GM19455 (cell line): ENCODE measurements at regions not wholly inside any gene's neighbourhood (a gene's known extent, or its start where the extent isn't known, plus 50 kb on each side); places are given as distances from the start of the nearest gene placed in this dataset.
"Not testable (repeated sequence)": the region's sequence is repeated elsewhere in the genome, so short reads cannot be mapped to it uniquely, and the experiment has no call there.

Experiments used
- ATAC-seq: cut with Tn5 transposase; IDR thresholded peaks from one replicate; pipeline ENCODE4 v1.9.1; 2021; ENCODE audit not compliant: unreplicated experiment

- ATAC-seq, result no peak
Observed at GRCh38 chr16:51522902-51523301, 371.8 kb upstream of the SALL1 start.

DNA sequence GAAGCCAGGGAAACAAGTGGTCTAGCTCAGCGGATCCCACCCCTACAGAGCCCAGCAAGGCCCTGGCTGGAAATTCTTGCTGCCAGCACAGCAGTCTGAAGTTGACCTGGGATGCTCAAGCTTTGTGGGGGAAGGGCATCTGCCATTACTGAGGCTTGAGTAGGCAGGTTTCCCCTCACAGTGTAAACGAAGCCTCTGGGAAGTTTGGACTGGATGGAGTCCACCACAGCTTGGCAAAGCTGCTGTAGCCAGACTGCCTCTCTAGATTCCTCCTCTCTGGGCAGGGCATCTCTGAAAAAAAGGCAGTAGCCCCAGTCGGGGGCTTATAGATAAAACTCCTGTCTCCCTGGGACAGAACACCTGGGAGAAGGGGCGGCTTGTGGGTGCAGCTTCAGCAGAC lies 365.9 kb upstream of the SALL1 start:
- ATAC-seq, result not testable (repeated sequence)

- no peak for ATAC-seq
Observed at GRCh38 chr16:51510416-51510815, 359.3 kb upstream of the SALL1 start.

DNA sequence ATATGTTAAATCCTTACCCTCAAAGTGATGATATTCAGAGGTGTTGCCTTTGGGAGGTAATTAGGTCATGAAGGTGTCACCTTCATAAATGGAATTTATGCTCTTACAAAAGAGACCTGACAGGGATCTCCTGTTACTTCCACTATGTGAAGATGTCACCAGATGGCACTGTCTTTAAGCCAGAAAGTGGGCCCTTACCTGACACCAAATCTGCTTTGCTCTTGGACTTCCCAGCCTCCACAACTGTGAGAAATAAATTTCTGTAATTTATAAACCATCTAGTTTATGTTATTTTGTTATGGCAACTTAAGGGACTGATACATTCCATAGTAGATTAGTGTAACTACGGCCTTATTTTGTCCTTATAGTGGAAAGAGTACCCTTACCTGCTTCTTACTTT lies 358.3 kb upstream of the SALL1 start:
- no peak for ATAC-seq

GRCh38 chr16:51508490-51509212 lies 357.6 kb upstream of the SALL1 start:
- ATAC-seq, result no peak

- no peak for ATAC-seq
Observed at GRCh38 chr16:51507286-51507685, 356.2 kb upstream of the SALL1 start.

DNA sequence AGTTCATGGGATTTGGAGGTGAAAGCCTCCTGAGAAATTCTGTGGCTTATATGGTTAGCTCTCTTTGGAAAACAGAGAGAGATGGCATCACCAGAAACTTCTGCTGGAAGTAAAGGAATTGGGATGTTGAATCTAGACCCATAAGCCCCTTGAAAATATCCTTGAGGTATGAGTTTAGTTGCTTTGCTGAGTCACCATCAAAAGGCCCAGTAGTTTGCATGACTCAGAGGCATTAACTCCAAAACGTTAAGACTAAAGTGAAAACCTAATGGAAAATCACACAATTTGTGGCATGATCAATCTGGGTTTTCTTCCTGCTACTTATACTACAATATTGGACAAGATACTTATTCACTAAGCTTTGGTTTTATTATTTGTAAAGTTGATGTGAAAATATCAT lies 349.2 kb upstream of the SALL1 start:
- ATAC-seq, result no peak

- ATAC-seq, result no peak
Observed at GRCh38 chr16:51497541-51498211, 346.6 kb upstream of the SALL1 start.

DNA sequence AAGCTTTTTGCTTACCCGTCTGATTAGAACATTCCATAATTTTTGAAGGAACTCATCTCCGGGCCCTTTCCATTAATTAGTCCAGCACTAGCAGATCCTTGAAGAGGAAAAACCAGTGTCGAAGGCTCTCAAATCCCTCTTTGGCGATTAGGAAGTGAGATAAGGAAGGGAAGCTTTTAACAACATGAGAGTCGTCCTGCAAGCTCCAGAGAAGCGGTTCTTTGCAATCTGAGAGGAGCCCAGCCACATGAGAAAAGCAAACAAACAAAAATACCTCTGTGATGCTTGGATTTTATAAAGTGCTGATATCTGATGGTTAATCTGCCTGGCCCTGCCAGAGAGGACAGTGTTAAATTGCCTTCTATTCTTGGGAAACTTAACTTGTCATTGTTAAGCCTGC lies 339.8 kb upstream of the SALL1 start:
- no peak for ATAC-seq

GRCh38 chr16:51487880-51488279 lies 336.8 kb upstream of the SALL1 start:
- no peak for ATAC-seq

DNA sequence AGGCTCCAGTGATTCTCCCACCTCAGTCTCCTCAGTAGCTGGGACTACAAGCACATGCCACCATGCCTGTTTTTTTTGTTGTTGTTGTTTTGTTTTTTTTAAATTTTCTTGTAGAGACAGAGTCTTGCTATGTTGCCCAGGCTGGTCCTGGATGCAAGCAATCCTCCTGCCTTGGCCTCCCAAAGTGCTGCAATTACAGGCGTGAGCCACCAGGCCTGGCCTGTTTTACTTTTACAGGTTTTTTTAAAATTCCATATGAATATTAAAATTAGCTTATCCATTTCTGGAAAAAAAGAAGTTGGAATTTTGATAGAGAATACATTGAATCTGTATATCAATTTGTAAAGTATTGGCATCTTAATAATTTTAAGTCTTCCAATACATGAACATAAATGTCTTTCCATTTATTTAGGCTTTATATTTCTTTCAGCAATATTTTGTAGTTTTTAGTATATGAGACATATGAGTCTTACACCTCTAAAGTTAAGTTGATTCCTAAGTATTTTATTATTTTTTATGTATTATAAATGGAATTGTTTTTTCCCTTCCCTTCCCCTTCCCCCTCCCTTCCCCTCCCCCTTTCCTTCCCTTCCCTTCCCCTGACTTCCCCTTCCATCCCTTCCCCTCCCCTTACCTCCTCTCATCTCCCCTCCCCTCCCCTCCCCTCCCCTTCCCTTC lies 323.5 kb upstream of the SALL1 start:
- no peak for ATAC-seq

GRCh38 chr16:51473091-51473490 lies 322.0 kb upstream of the SALL1 start:
- no peak for ATAC-seq

DNA sequence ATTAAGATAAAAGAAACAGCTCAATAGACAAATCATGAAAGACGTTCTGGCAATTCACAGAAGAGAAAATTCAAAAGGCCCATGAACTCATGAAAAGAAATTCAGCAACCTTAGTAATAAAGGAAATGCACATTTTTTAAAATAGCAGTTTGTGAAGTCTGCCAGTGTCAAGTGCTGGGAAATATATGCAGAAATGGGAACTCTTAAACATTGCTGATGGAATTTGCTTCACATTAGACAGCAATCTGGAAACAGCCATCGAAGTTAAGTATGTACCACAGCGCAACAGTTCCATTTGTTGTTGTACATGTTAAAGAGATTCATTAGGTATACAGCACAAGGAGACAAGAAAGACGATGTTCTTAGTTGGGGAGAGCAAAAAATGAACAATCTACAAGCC lies 319.4 kb upstream of the SALL1 start:
- no peak for ATAC-seq

DNA sequence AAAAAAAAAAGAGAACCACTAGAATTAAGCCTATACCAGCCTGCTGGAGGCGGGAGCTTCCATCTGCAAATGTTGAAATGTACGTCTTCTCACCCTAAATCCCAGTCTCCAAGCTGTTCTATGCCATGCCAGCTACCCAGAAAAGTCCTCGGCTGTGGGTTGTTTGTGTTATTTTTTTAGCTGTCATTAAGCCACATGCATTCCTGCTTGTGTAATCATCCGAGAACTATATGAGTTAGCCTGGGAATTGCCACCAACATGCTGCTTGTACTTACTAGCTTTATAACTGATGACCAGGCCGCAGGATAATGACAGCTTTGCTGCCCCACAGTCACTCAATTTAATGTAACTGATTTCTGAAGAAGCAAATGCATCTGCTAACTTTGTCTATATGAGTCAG lies 313.9 kb upstream of the SALL1 start:
- no peak for ATAC-seq

DNA sequence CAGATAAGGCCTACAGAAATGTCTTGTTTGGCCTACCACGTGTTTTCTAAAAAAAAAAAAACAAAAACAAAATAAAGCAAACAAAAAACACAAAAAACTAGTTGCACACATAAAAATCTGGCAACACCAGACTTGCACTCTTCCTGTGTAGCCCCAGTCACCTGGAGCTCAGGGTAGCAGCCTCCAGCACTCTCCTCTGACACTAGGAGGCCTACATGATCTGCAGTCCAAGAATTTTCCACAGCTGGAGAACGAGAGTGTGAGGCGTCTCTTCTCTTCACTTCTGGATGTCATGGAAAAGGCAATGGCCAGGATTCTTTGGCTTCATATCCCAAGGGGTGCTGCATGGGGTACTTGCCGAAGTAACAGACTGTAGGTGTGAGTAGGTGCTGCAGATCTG lies 310.2 kb upstream of the SALL1 start:
- no peak for ATAC-seq

DNA sequence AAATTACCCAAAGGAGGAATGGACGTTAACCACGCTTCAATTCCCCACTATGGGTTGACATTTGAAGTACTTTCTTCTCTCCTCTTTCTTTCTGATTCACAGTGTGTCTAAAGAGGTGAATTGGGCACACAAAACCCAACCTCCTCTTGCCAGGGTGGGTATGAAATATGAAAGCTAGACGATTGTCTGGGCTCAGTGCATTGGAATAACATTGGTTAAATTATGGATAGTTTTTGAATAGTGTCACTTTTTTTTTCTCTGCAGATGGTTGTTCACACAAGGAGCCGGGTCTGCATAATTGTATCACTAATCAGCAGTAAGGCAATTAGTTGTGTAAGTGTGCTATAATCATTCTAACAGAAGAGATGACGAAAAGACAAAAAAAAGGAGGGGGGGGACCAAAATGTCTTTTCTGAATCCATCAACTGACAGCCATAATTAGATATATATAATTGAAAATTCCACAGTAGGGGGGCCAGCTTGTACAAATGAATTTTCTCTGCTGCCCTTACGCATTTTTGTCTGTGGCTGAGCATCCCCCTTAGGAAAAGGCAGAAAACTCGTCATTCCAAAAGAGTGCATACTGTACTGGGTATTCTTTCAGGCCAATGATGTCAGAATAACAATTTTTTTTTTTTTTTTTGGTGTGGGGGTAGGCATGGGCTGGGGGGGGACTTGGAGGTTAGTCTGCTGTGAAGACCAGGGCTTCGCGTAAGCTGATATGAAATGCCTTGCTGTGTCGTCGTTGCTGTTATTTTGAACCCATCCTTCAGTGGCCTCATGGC lies 307.5 kb upstream of the SALL1 start:
- ATAC-seq, result no peak

DNA sequence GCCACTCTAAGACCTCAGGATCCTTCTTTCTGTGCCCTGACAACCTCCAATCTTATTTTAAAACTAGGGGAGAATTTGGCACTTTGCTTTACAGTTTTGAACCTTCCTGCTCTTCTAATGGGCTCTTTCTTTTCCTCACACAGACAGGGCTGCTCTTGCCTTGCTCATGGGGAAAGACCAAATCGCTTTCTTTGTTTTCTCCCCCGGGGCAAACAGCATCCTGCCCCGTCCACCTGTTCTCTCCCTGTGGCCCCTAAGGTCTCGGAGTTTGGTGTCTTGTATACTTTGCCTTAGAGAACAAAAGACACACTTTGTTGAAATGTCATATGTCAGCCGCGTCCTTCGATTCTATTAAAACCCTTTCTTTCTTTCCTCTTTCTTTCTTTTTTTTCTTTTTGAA lies 306.7 kb upstream of the SALL1 start:
- ATAC-seq, result no peak

DNA sequence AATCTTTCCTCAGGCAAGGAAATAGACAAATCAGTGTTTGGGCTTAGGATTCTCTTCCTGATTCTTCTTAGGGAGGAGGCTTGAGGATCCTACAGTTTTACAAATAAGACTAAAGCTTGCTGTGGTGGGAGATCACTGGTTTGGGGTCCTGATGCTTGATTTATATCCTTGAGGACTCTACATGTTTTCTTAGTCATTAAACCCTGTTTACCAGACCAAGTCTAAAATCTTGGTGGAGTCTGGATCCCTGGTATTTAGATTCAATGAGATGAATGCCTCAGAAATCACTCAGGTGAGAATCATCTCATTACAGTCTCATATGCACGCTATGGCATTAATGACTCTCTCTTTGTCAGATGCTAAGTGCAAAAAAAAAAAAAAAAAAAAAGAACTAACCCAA lies 304.3 kb upstream of the SALL1 start:
- no peak for ATAC-seq

DNA sequence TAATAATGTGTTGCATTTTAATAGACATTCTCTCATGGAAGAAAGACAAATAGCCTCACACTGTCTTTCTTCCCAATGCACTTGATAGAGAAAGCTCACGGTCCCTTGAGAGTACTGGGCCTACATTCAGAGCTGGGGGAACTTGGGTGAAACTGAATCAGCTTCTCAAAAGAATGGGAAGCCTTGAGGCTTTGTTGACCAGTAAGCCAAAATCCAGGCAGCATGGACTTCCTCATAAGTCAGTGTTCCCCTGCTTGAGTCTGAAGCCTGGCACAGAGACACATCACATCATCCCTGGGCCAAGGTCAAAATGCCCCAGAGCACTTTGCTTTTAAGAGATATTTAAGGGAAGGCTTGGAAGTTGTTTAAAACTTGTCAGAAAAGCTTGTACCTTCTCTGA lies 302.2 kb upstream of the SALL1 start:
- no peak for ATAC-seq

DNA sequence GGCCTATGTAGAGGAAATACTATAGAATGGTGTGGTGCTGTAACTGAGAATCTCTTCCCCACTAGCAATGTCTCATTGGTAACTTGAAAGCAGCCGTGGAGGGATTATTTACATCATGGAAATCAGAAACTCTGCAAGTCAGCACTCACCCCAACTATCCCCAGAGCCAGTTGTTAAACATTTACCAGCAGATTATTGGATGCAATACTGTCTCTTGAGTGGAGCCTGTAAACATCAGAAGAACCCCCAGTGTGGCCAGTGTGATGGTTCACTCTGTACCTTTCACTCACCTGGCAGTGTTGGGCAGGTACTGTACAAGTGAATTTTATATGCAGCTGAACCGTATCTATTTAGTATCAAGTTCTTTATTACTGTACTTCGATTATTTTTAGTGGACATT lies 299.8 kb upstream of the SALL1 start:
- no peak for ATAC-seq

DNA sequence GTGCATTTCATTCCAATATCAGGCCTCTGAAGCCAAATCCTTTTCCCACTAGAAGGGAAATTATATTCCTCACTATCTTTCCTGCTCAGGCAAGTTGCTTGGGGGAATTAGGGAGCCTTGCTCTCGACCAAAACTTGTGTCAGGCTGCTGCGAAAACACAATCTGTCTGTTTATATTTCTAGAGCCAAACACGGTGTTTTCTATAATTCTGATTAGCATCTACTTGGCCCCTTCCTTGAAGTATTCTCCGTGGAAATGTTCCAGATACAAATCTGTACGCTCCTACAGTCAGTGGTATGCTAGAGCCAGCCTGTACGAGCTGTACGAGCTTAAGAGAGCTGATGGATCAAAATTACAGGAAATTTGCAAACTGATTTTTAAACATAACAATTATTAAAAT lies 299.3 kb upstream of the SALL1 start:
- no peak for ATAC-seq

DNA sequence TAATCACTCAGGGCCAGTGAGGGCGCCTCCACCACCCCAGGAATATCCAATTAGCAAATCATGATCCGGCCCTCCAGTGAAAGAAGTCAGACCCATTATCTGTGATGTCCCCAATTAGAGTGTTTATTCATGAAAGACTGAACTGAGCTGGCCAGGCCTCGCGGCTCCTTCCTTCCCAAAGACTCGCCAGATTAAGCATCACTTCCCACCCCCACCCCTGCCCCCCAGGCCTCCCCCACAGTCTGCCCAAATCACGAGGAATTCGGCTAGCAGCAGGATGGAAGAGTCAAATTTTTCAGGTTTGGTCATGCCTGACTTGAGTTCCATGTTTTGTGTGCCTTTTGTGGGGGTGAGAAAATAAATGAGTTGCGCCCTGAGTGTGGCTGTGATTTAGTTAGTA lies 298.4 kb upstream of the SALL1 start:
- no peak for ATAC-seq
